ENCODE measurements at regions not wholly inside any gene's neighbourhood (a gene's known extent, or its start where the extent isn't known, plus 50 kb on each side); places are given as distances from the start of the nearest gene placed in this dataset.

DNA sequence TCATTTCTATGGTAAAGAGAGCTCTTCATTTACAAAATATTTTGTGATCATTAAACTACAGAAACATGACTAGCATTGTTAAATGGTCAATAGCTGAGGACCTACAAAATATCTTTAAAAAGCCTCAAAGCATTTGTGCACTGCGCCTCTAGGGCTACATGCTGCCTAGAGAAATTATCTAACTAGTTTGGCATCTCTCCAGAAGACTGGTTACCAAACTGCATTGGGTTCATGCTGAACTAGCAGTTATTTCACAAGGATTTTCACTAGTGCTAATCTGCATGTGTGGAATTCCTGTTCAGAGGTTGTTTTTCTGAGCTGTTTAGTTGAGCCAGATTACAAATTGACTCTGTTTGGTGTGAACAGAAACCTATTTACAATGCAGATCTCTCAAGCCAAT, 58.5 kb upstream of the PITX2 start:
- no peak overlapping the region for H2AFZ ChIP-seq (replicated peaks; ENCODE audit: low read length, poor library complexity)
- H3K4me2 ChIP-seq (ENCODE audit: low read depth, low read length): no peak overlapping the region
- no peak overlapping the region for H3K14ac ChIP-seq (replicated peaks; ENCODE audit: low read depth, low read length)
- no peaks in the 10 kb centered on the region for H4K20me1 ChIP-seq (ENCODE audit: insufficient read depth, low read length)
- dilution Hi-C loops (cut with HindIII; ENCODE audit: low sequenced_read_pairs, unreplicated experiment): no loop called here
- no peak for ATAC-seq (ENCODE audit: low read depth)
- H2BK20ac ChIP-seq (ENCODE audit: low read depth, low read length): no peak overlapping the region
- no TSS peak for BruUV-seq (replicated peaks)
- H3K27me3 ChIP-seq (ENCODE audit: control insufficient read depth, insufficient read depth, low read length): peaks cover 2% of the 10 kb centered on the region; the same call in 1 of the 2 replicates
- H2AK9ac ChIP-seq (replicated peaks; ENCODE audit: low read depth, low read length, poor library complexity): no peak overlapping the region
- no peak overlapping the region for H2AK5ac ChIP-seq (ENCODE audit: low read depth, low read length)
- H4K8ac ChIP-seq (ENCODE audit: low read depth in 2 of 2, low read length in 2 of 2): no peak overlapping the region
- no peak overlapping the region for H2BK5ac ChIP-seq (ENCODE audit: low read depth, low read length, poor library complexity, severe bottlenecking)
- no peak overlapping the region for H3K27ac ChIP-seq (ENCODE audit: insufficient read depth, low read length)
- intact Hi-C loops (cut with micrococcal nuclease): no loop called here
- TF ChIP-seq MAFK (IDR thresholded peaks at IDR 0.05; ENCODE audit: low read depth, low read length) (no peak), FOS (IDR thresholded peaks at IDR 0.05; ENCODE audit: low read depth, low read length) (no peak), MAZ (IDR thresholded peaks at IDR 0.05; ENCODE audit: borderline replicate concordance, low read depth, low read length) (no peak), RAD21 (IDR thresholded peaks at IDR 0.05; ENCODE audit: low read length) (no peak), BHLHE40 (IDR thresholded peaks at IDR 0.05; ENCODE audit: low read depth, low read length) (no peak), POLR2A (IDR thresholded peaks at IDR 0.05; ENCODE audit: low read depth, low read length) (no peak), NFE2L2 (IDR thresholded peaks at IDR 0.05; ENCODE audit: low read depth, low read length) (no peak), SMC3 (IDR thresholded peaks at IDR 0.05; ENCODE audit: low read depth, low read length) (no peak), CEBPB (IDR thresholded peaks at IDR 0.05; ENCODE audit: low read depth, low read length) (no peak), RCOR1 (IDR thresholded peaks at IDR 0.05; ENCODE audit: insufficient replicate concordance, low read length) (no peak), MXI1 (IDR thresholded peaks at IDR 0.05; ENCODE audit: borderline replicate concordance, low read depth, low read length) (no peak), CHD1 (IDR thresholded peaks at IDR 0.05; ENCODE audit: low read depth, low read length) (no peak), RFX5 (IDR thresholded peaks at IDR 0.05; ENCODE audit: low read depth, low read length) (no peak)
- TF ChIP-seq, protein P1, sequence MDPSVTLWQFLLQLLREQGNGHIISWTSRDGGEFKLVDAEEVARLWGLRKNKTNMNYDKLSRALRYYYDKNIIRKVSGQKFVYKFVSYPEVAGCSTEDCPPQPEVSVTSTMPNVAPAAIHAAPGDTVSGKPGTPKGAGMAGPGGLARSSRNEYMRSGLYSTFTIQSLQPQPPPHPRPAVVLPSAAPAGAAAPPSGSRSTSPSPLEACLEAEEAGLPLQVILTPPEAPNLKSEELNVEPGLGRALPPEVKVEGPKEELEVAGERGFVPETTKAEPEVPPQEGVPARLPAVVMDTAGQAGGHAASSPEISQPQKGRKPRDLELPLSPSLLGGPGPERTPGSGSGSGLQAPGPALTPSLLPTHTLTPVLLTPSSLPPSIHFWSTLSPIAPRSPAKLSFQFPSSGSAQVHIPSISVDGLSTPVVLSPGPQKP (IDR thresholded peaks at IDR 0.05; ENCODE audit: borderline replicate concordance, low read depth, low read length): no peak
- TF ChIP-seq, protein P2, sequence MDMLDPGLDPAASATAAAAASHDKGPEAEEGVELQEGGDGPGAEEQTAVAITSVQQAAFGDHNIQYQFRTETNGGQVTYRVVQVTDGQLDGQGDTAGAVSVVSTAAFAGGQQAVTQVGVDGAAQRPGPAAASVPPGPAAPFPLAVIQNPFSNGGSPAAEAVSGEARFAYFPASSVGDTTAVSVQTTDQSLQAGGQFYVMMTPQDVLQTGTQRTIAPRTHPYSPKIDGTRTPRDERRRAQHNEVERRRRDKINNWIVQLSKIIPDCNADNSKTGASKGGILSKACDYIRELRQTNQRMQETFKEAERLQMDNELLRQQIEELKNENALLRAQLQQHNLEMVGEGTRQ (IDR thresholded peaks at IDR 0.05; ENCODE audit: low read depth, low read length): no peak
- TF ChIP-seq, protein P3, sequence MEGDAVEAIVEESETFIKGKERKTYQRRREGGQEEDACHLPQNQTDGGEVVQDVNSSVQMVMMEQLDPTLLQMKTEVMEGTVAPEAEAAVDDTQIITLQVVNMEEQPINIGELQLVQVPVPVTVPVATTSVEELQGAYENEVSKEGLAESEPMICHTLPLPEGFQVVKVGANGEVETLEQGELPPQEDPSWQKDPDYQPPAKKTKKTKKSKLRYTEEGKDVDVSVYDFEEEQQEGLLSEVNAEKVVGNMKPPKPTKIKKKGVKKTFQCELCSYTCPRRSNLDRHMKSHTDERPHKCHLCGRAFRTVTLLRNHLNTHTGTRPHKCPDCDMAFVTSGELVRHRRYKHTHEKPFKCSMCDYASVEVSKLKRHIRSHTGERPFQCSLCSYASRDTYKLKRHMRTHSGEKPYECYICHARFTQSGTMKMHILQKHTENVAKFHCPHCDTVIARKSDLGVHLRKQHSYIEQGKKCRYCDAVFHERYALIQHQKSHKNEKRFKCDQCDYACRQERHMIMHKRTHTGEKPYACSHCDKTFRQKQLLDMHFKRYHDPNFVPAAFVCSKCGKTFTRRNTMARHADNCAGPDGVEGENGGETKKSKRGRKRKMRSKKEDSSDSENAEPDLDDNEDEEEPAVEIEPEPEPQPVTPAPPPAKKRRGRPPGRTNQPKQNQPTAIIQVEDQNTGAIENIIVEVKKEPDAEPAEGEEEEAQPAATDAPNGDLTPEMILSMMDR (conservative IDR thresholded peaks at IDR 0.05; ENCODE audit: low read depth, low read length): no peak
- H3K4me1 ChIP-seq (ENCODE audit: control insufficient read depth, insufficient read depth, low read length): no peaks in the 10 kb centered on the region
- H3K4ac ChIP-seq (ENCODE audit: low read depth, low read length): no peak overlapping the region
- no peak overlapping the region for H3K18ac ChIP-seq (ENCODE audit: low read depth, low read length)
- no peak for DNase-seq
- no peaks in the 10 kb centered on the region for H3K9me1 ChIP-seq (ENCODE audit: insufficient read depth, low read length)
- no peak overlapping the region for H3K9ac ChIP-seq (ENCODE audit: low read depth, low read length)
- H2BK15ac ChIP-seq (ENCODE audit: low read depth, low read length): no peak overlapping the region
- POLR2A ChIA-PET (ENCODE audit: unreplicated experiment): no interaction called here
- WGBS, 2 experiments (ENCODE audit: extremely low coverage in 2 of 2, insufficient read length in 1 of 2): no CpG with 5 or more reads among the region's 1 CpG
- H3K9me3 ChIP-seq (ENCODE audit: control insufficient read depth, insufficient read depth, low read length): no peaks in the 10 kb centered on the region
- no peak overlapping the region for H3K4me3 ChIP-seq (ENCODE audit: insufficient read depth, low read depth, low read length)
- H4K5ac ChIP-seq (ENCODE audit: low read depth, low read length): no peak overlapping the region
- no peaks in the 10 kb centered on the region for H3K36me3 ChIP-seq (ENCODE audit: control insufficient read depth, insufficient read depth, low read length)
- H4K91ac ChIP-seq (ENCODE audit: insufficient read depth, low read depth, low read length): no peak overlapping the region
- no peak overlapping the region for H3K56ac ChIP-seq (ENCODE audit: extremely low read depth, insufficient read depth, low read length)
- no peaks in the 10 kb centered on the region for H3K79me1 ChIP-seq (ENCODE audit: low read depth in 1 of 2, low read length in 2 of 2)
- no peak overlapping the region for H2BK120ac ChIP-seq (ENCODE audit: low read depth, low read length)
- no peak overlapping the region for H3K23ac ChIP-seq (ENCODE audit: low read depth, low read length)
- CTCF ChIA-PET: no interaction called here
- in situ Hi-C loops (cut with MboI; ENCODE audit: low sequenced_read_pairs): no loop called here

Data from IMR-90 (cell line).